ENCODE measurements at regions not wholly inside any gene's neighbourhood (a gene's known extent, or its start where the extent isn't known, plus 50 kb on each side); places are given as distances from the start of the nearest gene placed in this dataset.

DNA sequence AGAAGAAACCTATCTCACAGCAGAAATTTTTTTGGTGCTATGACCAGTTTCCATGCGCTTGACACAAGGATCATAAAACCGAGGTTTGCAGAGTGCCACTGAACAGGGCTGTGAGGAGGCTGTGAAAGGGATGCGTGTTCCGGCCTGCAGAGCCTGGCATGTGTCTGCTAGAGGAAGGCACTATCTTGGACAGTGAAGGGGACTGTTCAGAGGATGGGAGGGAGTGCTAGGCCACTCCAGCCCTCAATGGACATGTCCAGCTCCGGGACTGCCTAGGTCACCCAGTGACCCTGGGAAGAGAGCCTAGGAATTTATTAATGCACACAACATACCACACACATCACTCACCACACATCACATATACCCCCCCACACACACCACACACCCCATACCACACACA lies 275.9 kb downstream of the GADD45G start:
- FAIRE-seq (no peak), DNase-seq (ENCODE audit: low read depth, low spot score) (no peak)
- H4K20me1 ChIP-seq (ENCODE audit: control insufficient read depth, extremely low read depth, insufficient read depth, low read length) = no peaks in the 10 kb centered on the region
- dilution Hi-C loops (cut with MboI; ENCODE audit: extremely low pct_ligation_motif_present, low sequenced_read_pairs) = no loop called here
- no peak overlapping the region for H3K9ac ChIP-seq (ENCODE audit: control insufficient read depth, extremely low read depth, insufficient read depth, low read length)
- no peaks in the 10 kb centered on the region for H3K27me3 ChIP-seq (ENCODE audit: control insufficient read depth, extremely low read depth, insufficient read depth, low read length)
- no peak for TF ChIP-seq CTCF (optimal IDR thresholded peaks at IDR 0.05 in 1 of 3, IDR thresholded peaks at IDR 0.05 in 1 of 3, conservative IDR thresholded peaks at IDR 0.05 in 1 of 3; ENCODE audit: extremely low read depth in 1 of 3, insufficient read depth in 2 of 3, low read length in 3 of 3)
- TF ChIP-seq EZH2 (IDR thresholded peaks at IDR 0.05; ENCODE audit: low read length) = no peak
- no peak overlapping the region for H3K4me2 ChIP-seq (ENCODE audit: control insufficient read depth, extremely low read depth, insufficient read depth, low read depth, low read length)
- no peaks in the 10 kb centered on the region for H3K4me1 ChIP-seq (ENCODE audit: control insufficient read depth, extremely low read depth, insufficient read depth, low read length)
- H3K79me2 ChIP-seq (ENCODE audit: control insufficient read depth, insufficient read depth, low read length) = no peaks in the 10 kb centered on the region
- H3K27ac ChIP-seq (ENCODE audit: control insufficient read depth, insufficient read depth, low read length) = no peak overlapping the region
- no peaks in the 10 kb centered on the region for H3K9me1 ChIP-seq (ENCODE audit: control insufficient read depth, extremely low read depth, insufficient read depth, low read length)
- H3K9me3 ChIP-seq (ENCODE audit: control insufficient read depth, low read depth, low read length) = peaks cover 2% of the 10 kb centered on the region
- H3K4me3 ChIP-seq (ENCODE audit: control insufficient read depth in 2 of 3, extremely low read depth in 1 of 3, insufficient read depth in 2 of 3, low read depth in 1 of 3, low read length in 3 of 3) = no peak overlapping the region
- no peak overlapping the region for H2AFZ ChIP-seq (ENCODE audit: control insufficient read depth, low read length)
- H3K36me3 ChIP-seq (ENCODE audit: control insufficient read depth in 2 of 2, extremely low read depth in 1 of 2, insufficient read depth in 2 of 2, low read length in 2 of 2) = no peaks in the 10 kb centered on the region

DNA sequence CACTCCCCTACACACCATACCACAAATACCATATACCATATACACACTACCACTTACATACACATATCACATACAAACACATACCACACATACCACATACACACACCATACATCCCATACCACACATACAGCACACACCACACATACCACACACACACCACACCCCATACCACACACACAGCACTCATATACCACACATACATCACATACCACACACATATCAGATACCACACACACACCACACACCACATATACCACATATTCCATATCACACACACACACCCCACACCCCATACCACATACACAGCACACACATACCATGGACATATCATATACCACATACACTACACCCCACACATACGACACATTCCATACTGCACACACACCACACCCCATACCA lies 276.6 kb downstream of the GADD45G start:
- DNase-seq (ENCODE audit: low read depth, low spot score) (peak; percentile 13), FAIRE-seq (no peak)

More for the DNA sequence above, 276.6 kb downstream of the GADD45G start:
- H3K36me3 ChIP-seq (ENCODE audit: control insufficient read depth in 2 of 2, extremely low read depth in 1 of 2, insufficient read depth in 2 of 2, low read length in 2 of 2) = no peaks in the 10 kb centered on the region
- dilution Hi-C loops (cut with MboI; ENCODE audit: extremely low pct_ligation_motif_present, low sequenced_read_pairs) = no loop called here
- no peak overlapping the region for H3K9ac ChIP-seq (ENCODE audit: control insufficient read depth, extremely low read depth, insufficient read depth, low read length)
- H3K4me3 ChIP-seq (ENCODE audit: control insufficient read depth in 2 of 3, extremely low read depth in 1 of 3, insufficient read depth in 2 of 3, low read depth in 1 of 3, low read length in 3 of 3) = no peak overlapping the region
- H3K4me2 ChIP-seq (ENCODE audit: control insufficient read depth, extremely low read depth, insufficient read depth, low read depth, low read length) = no peak overlapping the region
- H2AFZ ChIP-seq (ENCODE audit: control insufficient read depth, low read length) = no peak overlapping the region
- TF ChIP-seq EZH2 (IDR thresholded peaks at IDR 0.05; ENCODE audit: low read length) (no peak), CTCF (optimal IDR thresholded peaks at IDR 0.05 in 1 of 3, IDR thresholded peaks at IDR 0.05 in 1 of 3, conservative IDR thresholded peaks at IDR 0.05 in 1 of 3; ENCODE audit: extremely low read depth in 1 of 3, insufficient read depth in 2 of 3, low read length in 3 of 3) (no peak)
- H3K9me3 ChIP-seq (ENCODE audit: control insufficient read depth, low read depth, low read length) = peaks cover 2% of the 10 kb centered on the region
- H3K4me1 ChIP-seq (ENCODE audit: control insufficient read depth, extremely low read depth, insufficient read depth, low read length) = no peaks in the 10 kb centered on the region
- H3K27ac ChIP-seq (ENCODE audit: control insufficient read depth, insufficient read depth, low read length) = no peak overlapping the region
- no peaks in the 10 kb centered on the region for H3K27me3 ChIP-seq (ENCODE audit: control insufficient read depth, extremely low read depth, insufficient read depth, low read length)
- H4K20me1 ChIP-seq (ENCODE audit: control insufficient read depth, extremely low read depth, insufficient read depth, low read length) = no peaks in the 10 kb centered on the region
- H3K79me2 ChIP-seq (ENCODE audit: control insufficient read depth, insufficient read depth, low read length) = no peaks in the 10 kb centered on the region
- H3K9me1 ChIP-seq (ENCODE audit: control insufficient read depth, extremely low read depth, insufficient read depth, low read length) = no peaks in the 10 kb centered on the region

Data from keratinocyte (primary cell).